Memory B cell (primary cell): ENCODE measurements at regions not wholly inside any gene's neighbourhood (a gene's known extent, or its start where the extent isn't known, plus 50 kb on each side); places are given as distances from the start of the nearest gene placed in this dataset.
"Not testable (repeated sequence)": the region's sequence is repeated elsewhere in the genome, so short reads cannot be mapped to it uniquely, and the experiment has no call there.

Experiments used
- ATAC-seq: fragments of 150-1000 bp; cut with Tn5 transposase; 2 replicates; pipeline ENCODE4 v1.10.0; 2021; ENCODE audit warnings: low read depth, mild to moderate bottlenecking, moderate library complexity
- DNase-seq, 2 donors: peaks; one replicate each; pipeline ENCODE4 v3.0.0; 2022; ENCODE audit warnings: low spot score in 2 of 2
- H3K27ac Mint-ChIP-seq: one replicate; pipeline ENCODE4 v1.8.0; 2022; ENCODE audit warnings: mild to moderate bottlenecking, moderate library complexity, mixed read lengths
- H3K27me3 Mint-ChIP-seq: one replicate; pipeline ENCODE4 v1.8.0; 2022; ENCODE audit warnings: mixed read lengths
- H3K36me3 Mint-ChIP-seq: one replicate; pipeline ENCODE4 v1.8.0; 2022; ENCODE audit warnings: mild to moderate bottlenecking, mixed read lengths
- H3K4me1 Mint-ChIP-seq: one replicate; pipeline ENCODE4 v1.8.0; 2022; ENCODE audit warnings: mixed read lengths
- H3K4me3 Mint-ChIP-seq: one replicate; pipeline ENCODE4 v1.8.0; 2022; ENCODE audit warnings: mild to moderate bottlenecking, moderate library complexity, mixed read lengths
- H3K9me3 Mint-ChIP-seq: one replicate; pipeline ENCODE4 v1.8.0; 2022; ENCODE audit warnings: mixed read lengths

GRCh38 chr6:97917369-97917768 lies 634.4 kb upstream of the MMS22L start:
- no peaks in the 10 kb centered on the region for H3K27me3 Mint-ChIP-seq

DNA sequence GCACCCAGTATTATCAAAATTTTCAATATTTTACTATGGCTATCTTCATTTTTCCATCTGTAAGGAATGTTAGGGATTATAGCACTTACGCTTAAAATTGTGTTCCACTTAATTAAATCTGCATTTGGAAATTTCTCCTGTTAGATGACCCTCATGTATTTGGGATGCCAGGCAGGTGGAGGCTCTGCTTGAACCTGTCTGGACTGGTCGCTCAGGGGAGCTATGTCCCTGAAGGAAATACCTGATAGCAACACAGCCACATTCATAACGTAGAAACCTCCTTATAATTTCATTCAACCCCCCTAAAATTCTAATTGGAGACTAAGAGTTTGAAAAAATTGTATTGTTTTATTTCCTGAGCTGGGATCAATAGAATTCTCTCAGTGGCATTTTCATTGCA lies 636.0 kb upstream of the MMS22L start:
- no peak for DNase-seq
- Mint-ChIP-seq H3K27ac (no peak overlapping the region), H3K36me3 (no peaks in the 10 kb centered on the region), H3K27me3 (no peaks in the 10 kb centered on the region), H3K9me3 (peaks cover 1% of the 10 kb centered on the region), H3K4me1 (no peaks in the 10 kb centered on the region), H3K4me3 (no peak overlapping the region)
- no peak for ATAC-seq

More at GRCh38 chr6:97917369-97917768, 634.4 kb upstream of the MMS22L start:
- no peaks in the 10 kb centered on the region for H3K36me3 Mint-ChIP-seq
- DNase-seq = no peak
- no peaks in the 10 kb centered on the region for H3K9me3 Mint-ChIP-seq
- ATAC-seq = no peak
- no peak overlapping the region for H3K4me3 Mint-ChIP-seq
- H3K27ac Mint-ChIP-seq = no peak overlapping the region
- H3K4me1 Mint-ChIP-seq = no peaks in the 10 kb centered on the region

DNA sequence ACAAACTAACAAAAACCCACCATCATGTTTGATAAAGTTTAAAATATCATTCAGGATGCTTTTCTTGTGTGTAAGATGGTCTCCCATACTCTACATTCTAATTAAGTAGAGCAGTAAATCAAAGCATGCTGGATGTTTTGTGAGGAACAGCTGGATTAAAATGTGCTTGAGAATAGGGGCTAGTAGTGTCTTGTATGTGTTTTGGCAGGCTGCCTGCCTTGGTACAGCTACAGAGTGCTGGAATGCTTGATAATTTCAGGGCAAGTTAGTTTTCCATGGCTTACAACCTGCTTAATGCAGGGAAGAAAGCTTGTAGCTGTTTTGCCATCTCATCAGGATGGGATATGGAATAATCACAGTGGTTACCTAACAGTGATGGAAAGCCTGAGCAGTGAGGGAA lies 636.6 kb upstream of the MMS22L start:
- Mint-ChIP-seq H3K36me3 (no peaks in the 10 kb centered on the region), H3K27ac (no peak overlapping the region), H3K27me3 (no peaks in the 10 kb centered on the region), H3K4me1 (no peaks in the 10 kb centered on the region), H3K9me3 (peaks cover 2% of the 10 kb centered on the region), H3K4me3 (no peak overlapping the region)
- ATAC-seq (no peak), DNase-seq (no peak)

DNA sequence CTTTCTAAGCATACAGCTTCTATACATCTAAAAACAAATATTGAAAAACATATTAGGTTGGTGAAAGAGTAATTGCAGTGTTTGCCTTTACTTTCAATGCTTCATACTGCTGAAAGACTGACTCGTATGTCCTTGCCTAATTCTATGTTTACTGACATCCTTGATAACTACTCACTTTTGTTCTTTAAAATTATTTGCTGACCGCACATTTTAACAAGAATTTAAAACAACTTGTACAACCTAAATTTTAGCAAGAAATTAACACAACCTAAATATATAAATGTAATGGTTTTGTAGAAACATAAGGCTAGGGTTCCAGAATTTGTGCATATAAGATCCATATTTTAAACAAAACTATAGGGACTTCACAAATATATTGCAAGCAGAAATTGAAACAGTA lies 640.2 kb upstream of the MMS22L start:
- ATAC-seq (no peak), DNase-seq (no peak)
- H3K36me3 Mint-ChIP-seq = no peaks in the 10 kb centered on the region
- no peaks in the 10 kb centered on the region for H3K27me3 Mint-ChIP-seq
- H3K4me3 Mint-ChIP-seq = no peak overlapping the region
- peaks cover 2% of the 10 kb centered on the region for H3K9me3 Mint-ChIP-seq
- no peaks in the 10 kb centered on the region for H3K4me1 Mint-ChIP-seq
- no peak overlapping the region for H3K27ac Mint-ChIP-seq

- ATAC-seq = no peak
- Mint-ChIP-seq H3K27ac (no peak overlapping the region), H3K9me3 (peaks cover 2% of the 10 kb centered on the region), H3K36me3 (no peaks in the 10 kb centered on the region), H3K4me3 (no peak overlapping the region), H3K27me3 (no peaks in the 10 kb centered on the region), H3K4me1 (no peaks in the 10 kb centered on the region)
- DNase-seq = no peak
These were observed 642.5 kb upstream of the MMS22L start for GRCh38 chr6:97925504-97925903.

DNA sequence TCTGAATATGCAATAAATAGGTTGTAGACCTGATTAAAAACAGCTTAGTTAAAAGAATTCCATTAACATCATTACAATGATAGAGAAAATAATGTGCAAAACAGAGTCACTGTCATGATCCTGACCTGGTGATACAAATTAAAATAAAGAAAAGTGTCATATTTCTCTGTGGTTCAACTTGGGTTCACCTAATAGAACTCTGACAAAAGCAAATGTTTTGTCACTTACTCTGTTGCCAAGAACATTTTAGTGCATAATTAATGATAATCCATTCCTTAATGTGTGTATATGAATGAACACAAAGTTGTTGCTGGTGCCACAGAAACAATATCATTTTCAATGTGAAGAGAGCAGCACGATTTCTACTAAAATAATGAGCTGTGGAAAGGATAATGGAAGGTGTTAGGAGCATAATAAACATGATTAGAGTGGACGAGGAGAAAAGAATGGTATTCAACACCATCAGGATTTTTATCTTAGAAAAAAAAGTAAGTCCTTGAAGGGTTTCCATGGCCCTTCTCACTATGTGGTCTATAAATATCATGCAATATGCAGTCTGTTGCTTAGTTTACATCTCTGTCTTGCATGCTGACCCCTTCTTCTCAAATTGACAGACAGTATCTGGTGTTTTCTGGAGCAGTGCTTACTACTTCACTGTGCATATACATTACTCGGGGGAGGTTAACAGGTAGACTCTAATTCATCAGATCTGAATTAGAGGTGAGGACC lies 656.6 kb upstream of the MMS22L start:
- H3K36me3 Mint-ChIP-seq = no peaks in the 10 kb centered on the region
- no peaks in the 10 kb centered on the region for H3K9me3 Mint-ChIP-seq
- no peaks in the 10 kb centered on the region for H3K4me1 Mint-ChIP-seq
- H3K4me3 Mint-ChIP-seq = no peak overlapping the region
- no peaks in the 10 kb centered on the region for H3K27me3 Mint-ChIP-seq
- no peak overlapping the region for H3K27ac Mint-ChIP-seq
- ATAC-seq (no peak), DNase-seq (no peak)

- Mint-ChIP-seq H3K27ac (no peak overlapping the region), H3K36me3 (no peaks in the 10 kb centered on the region), H3K27me3 (no peaks in the 10 kb centered on the region), H3K4me3 (no peak overlapping the region), H3K9me3 (no peaks in the 10 kb centered on the region), H3K4me1 (no peaks in the 10 kb centered on the region)
- DNase-seq (no peak), ATAC-seq (no peak)
These were observed 664.8 kb upstream of the MMS22L start for GRCh38 chr6:97947841-97948240.

DNA sequence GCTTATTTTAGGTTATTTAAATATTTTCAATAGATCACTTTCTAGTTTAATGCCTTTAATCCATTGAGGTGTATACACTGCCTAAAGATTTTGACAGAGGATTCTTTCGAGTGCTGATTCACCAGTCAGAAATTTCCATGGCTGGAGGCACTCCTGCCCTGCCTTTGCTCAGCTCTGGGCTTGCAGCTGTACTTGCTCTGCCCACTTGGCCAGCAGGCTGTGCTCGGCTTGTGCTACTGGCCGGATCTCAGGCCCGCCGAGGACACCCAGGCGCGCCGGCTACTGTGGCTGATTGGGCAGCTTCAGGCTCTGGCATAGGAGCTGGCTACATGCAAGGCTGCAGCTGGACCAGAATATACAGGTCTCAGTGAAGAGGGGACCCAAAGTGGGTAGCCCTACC lies 675.1 kb upstream of the MMS22L start:
- DNase-seq (no peak), ATAC-seq (no peak)
- H3K4me1 Mint-ChIP-seq = no peaks in the 10 kb centered on the region
- H3K9me3 Mint-ChIP-seq = peaks cover 10% of the 10 kb centered on the region
- no peak overlapping the region for H3K4me3 Mint-ChIP-seq
- no peak overlapping the region for H3K27ac Mint-ChIP-seq
- no peaks in the 10 kb centered on the region for H3K36me3 Mint-ChIP-seq
- H3K27me3 Mint-ChIP-seq = no peaks in the 10 kb centered on the region

DNA sequence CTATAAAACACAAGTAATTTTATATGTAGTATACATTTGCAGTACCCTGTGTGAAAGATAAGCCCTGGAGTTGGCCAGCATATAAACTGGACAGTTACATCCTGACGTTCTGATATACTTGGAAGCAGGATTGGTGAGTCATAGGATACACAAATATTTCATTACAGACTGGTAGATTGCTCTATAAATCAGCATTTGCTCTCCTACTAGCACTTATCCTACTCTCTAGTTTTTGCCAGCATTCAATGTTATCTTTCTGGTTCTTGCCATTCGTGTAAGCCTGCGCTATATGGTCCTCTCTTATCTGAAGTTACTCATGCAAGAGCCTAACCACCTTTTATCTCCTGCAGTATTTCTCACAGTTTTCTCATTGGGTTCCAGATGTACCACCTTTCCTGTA lies 680.2 kb upstream of the MMS22L start:
- H3K4me3 Mint-ChIP-seq = no peak overlapping the region
- ATAC-seq = no peak
- no peaks in the 10 kb centered on the region for H3K4me1 Mint-ChIP-seq
- H3K9me3 Mint-ChIP-seq = peaks cover 4% of the 10 kb centered on the region
- no peak overlapping the region for H3K27ac Mint-ChIP-seq
- H3K27me3 Mint-ChIP-seq = no peaks in the 10 kb centered on the region
- H3K36me3 Mint-ChIP-seq = no peaks in the 10 kb centered on the region
- no peak for DNase-seq

DNA sequence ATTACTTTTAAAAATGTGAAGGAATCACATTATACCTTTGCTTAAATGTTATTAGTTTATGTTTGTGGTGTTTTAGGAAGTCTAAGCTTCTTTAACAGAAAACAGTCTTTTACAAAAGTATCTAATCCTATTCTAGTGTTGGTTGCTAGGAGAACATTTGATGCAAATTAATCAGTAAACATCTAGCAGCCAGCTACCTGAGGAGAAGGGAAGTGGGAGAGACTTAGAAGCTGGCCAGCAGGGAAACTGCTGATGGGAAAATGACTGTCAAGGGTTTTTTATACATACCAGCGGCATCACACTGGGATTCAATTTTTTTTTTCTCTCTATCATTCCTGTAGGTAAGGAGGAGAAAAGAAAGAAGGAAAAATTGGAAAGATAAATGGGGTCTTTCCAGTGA lies 686.0 kb upstream of the MMS22L start:
- H3K4me3 Mint-ChIP-seq = no peak overlapping the region
- H3K9me3 Mint-ChIP-seq = no peaks in the 10 kb centered on the region

DNA sequence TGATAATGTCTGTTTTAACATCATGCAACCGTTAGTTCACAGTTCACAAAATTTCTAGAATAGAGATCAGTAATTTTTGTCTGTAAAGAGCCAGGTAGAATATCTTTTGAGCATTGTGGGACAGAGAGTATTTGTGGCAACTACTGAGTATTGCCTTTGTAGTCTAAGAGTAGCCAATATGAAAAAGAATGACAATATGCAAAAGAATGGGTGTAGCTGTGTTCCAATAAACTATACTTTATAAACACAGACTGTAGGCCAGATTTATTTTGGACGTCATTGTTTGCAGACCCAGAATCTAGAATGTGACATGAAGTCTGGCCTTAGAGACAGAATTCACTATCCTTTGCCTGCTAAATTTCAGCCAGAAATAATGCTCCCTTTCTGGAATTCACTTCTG lies 694.1 kb upstream of the MMS22L start:
- ATAC-seq = no peak
- Mint-ChIP-seq H3K36me3 (no peaks in the 10 kb centered on the region), H3K4me3 (no peak overlapping the region), H3K9me3 (no peaks in the 10 kb centered on the region), H3K4me1 (no peaks in the 10 kb centered on the region), H3K27me3 (no peaks in the 10 kb centered on the region), H3K27ac (no peak overlapping the region)
- DNase-seq = no peak

More for the DNA sequence above, 686.0 kb upstream of the MMS22L start:
- DNase-seq (no peak), ATAC-seq (no peak)
- Mint-ChIP-seq H3K36me3 (no peaks in the 10 kb centered on the region), H3K27ac (no peak overlapping the region), H3K4me1 (no peaks in the 10 kb centered on the region), H3K27me3 (no peaks in the 10 kb centered on the region)

GRCh38 chr6:97978855-97979271 lies 695.8 kb upstream of the MMS22L start:
- ATAC-seq (no peak), DNase-seq (no peak)
- no peak overlapping the region for H3K4me3 Mint-ChIP-seq
- H3K9me3 Mint-ChIP-seq = no peaks in the 10 kb centered on the region
- no peaks in the 10 kb centered on the region for H3K36me3 Mint-ChIP-seq
- H3K4me1 Mint-ChIP-seq = no peaks in the 10 kb centered on the region
- no peak overlapping the region for H3K27ac Mint-ChIP-seq
- H3K27me3 Mint-ChIP-seq = no peaks in the 10 kb centered on the region

- H3K4me3 Mint-ChIP-seq, ATAC-seq, H3K27me3 Mint-ChIP-seq, DNase-seq, H3K27ac Mint-ChIP-seq, H3K36me3 Mint-ChIP-seq, H3K4me1 Mint-ChIP-seq, H3K9me3 Mint-ChIP-seq: not testable (repeated sequence)
These were observed 696.3 kb upstream of the MMS22L start for GRCh38 chr6:97979285-97979684.

DNA sequence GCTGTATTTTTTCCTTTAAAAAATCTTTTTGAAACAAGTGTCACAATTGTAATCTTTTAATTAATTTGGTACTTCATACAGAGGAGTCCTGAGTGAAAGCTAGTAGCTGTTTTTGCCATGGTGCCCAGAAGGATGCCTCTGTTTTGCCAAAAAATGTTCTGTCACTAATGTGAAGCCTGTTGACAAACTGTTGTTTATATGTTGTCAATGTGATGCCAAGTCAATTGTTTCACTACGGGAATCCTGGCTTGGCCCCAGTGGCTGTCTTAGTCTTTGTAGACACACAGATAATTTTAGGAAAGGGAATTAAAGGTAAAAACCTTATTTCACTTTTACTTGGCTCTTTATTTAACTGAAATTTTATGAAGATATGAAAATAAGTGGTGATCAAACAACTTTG lies 706.4 kb upstream of the MMS22L start:
- H3K4me1 Mint-ChIP-seq = no peaks in the 10 kb centered on the region
- H3K27ac Mint-ChIP-seq = no peak overlapping the region
- no peaks in the 10 kb centered on the region for H3K36me3 Mint-ChIP-seq
- H3K4me3 Mint-ChIP-seq = no peak overlapping the region
- peaks cover 2% of the 10 kb centered on the region for H3K9me3 Mint-ChIP-seq
- no peaks in the 10 kb centered on the region for H3K27me3 Mint-ChIP-seq
- ATAC-seq (no peak), DNase-seq (no peak)

GRCh38 chr6:97995158-97995557 lies 712.1 kb upstream of the MMS22L start:
- ATAC-seq (no peak), DNase-seq (no peak)
- Mint-ChIP-seq H3K27ac (no peak overlapping the region), H3K27me3 (no peaks in the 10 kb centered on the region), H3K4me1 (no peaks in the 10 kb centered on the region), H3K36me3 (no peaks in the 10 kb centered on the region), H3K4me3 (no peak overlapping the region), H3K9me3 (peaks cover under 1% of the 10 kb centered on the region)
